ENCODE measurements at regions not wholly inside any gene's neighbourhood (a gene's known extent, or its start where the extent isn't known, plus 50 kb on each side); places are given as distances from the start of the nearest gene placed in this dataset.

- Mint-ChIP-seq H3K4me1 (ENCODE audit: unreplicated experiment) (peaks cover 25% of the 10 kb centered on the region), H3K9me3 (ENCODE audit: unreplicated experiment) (no peaks in the 10 kb centered on the region), H3K36me3 (ENCODE audit: unreplicated experiment) (no peaks in the 10 kb centered on the region), H3K4me3 (ENCODE audit: unreplicated experiment) (no peak overlapping the region), H3K27ac (ENCODE audit: unreplicated experiment) (no peak overlapping the region), H3K27me3 (ENCODE audit: unreplicated experiment) (no peaks in the 10 kb centered on the region)
- TF ChIP-seq CTCF (IDR thresholded peaks at IDR 0.05): no peak
- no peak for DNase-seq (ENCODE audit: extremely low spot score, unreplicated experiment)
These were observed 95.1 kb downstream of the B3GNT2 start for GRCh38 chr2:62291052-62291451.

- no peaks in the 10 kb centered on the region for H3K27me3 Mint-ChIP-seq (ENCODE audit: unreplicated experiment)
- no peak overlapping the region for H3K4me3 Mint-ChIP-seq (ENCODE audit: unreplicated experiment)
- H3K27ac Mint-ChIP-seq (ENCODE audit: unreplicated experiment): peak overlapping the region; percentile 8
- peaks cover 19% of the 10 kb centered on the region for H3K4me1 Mint-ChIP-seq (ENCODE audit: unreplicated experiment)
- no peak for TF ChIP-seq CTCF (IDR thresholded peaks at IDR 0.05)
- H3K9me3 Mint-ChIP-seq (ENCODE audit: unreplicated experiment): peaks cover 8% of the 10 kb centered on the region
- peak; percentile 90 for DNase-seq (ENCODE audit: extremely low spot score, unreplicated experiment)
- H3K36me3 Mint-ChIP-seq (ENCODE audit: unreplicated experiment): no peaks in the 10 kb centered on the region
These were observed 92.3 kb downstream of the B3GNT2 start for GRCh38 chr2:62287899-62288880.

- TF ChIP-seq CTCF (IDR thresholded peaks at IDR 0.05): no peak
- peaks cover 16% of the 10 kb centered on the region for H3K4me1 Mint-ChIP-seq (ENCODE audit: unreplicated experiment)
- no peaks in the 10 kb centered on the region for H3K36me3 Mint-ChIP-seq (ENCODE audit: unreplicated experiment)
- no peak for DNase-seq (ENCODE audit: extremely low spot score, unreplicated experiment)
- H3K9me3 Mint-ChIP-seq (ENCODE audit: unreplicated experiment): peaks cover 8% of the 10 kb centered on the region
- peak overlapping the region; percentile 8 for H3K27ac Mint-ChIP-seq (ENCODE audit: unreplicated experiment)
- no peak overlapping the region for H3K4me3 Mint-ChIP-seq (ENCODE audit: unreplicated experiment)
- no peaks in the 10 kb centered on the region for H3K27me3 Mint-ChIP-seq (ENCODE audit: unreplicated experiment)
These were observed 91.4 kb downstream of the B3GNT2 start for GRCh38 chr2:62287282-62287681.

- Mint-ChIP-seq H3K4me1 (ENCODE audit: unreplicated experiment) (peaks cover 18% of the 10 kb centered on the region), H3K9me3 (ENCODE audit: unreplicated experiment) (peaks cover 8% of the 10 kb centered on the region)
These were observed 90.3 kb downstream of the B3GNT2 start for GRCh38 chr2:62286089-62286785.

More at GRCh38 chr2:62286089-62286785, 90.3 kb downstream of the B3GNT2 start:
- DNase-seq (ENCODE audit: extremely low spot score, unreplicated experiment): no peak
- TF ChIP-seq CTCF (IDR thresholded peaks at IDR 0.05): no peak
- Mint-ChIP-seq H3K27me3 (ENCODE audit: unreplicated experiment) (no peaks in the 10 kb centered on the region), H3K4me3 (ENCODE audit: unreplicated experiment) (no peak overlapping the region), H3K27ac (ENCODE audit: unreplicated experiment) (no peak overlapping the region), H3K36me3 (ENCODE audit: unreplicated experiment) (no peaks in the 10 kb centered on the region)
